HG02759 (cell line): ENCODE measurements at regions not wholly inside any gene's neighbourhood (a gene's known extent, or its start where the extent isn't known, plus 50 kb on each side); places are given as distances from the start of the nearest gene placed in this dataset.

Experiments
- ATAC-seq: cut with Tn5 transposase; IDR thresholded peaks from one replicate; pipeline ENCODE4 v1.9.1; 2021; ENCODE audit warnings: mild to moderate bottlenecking, moderate library complexity; ENCODE audit not compliant: unreplicated experiment

- no peak for ATAC-seq
These were observed 898.7 kb downstream of the BCL11A start for GRCh38 chr2:59654710-59655109.

- no peak for ATAC-seq
These were observed 900.3 kb downstream of the BCL11A start for GRCh38 chr2:59653164-59653563.

- ATAC-seq, result no peak
These were observed 922.7 kb downstream of the BCL11A start for GRCh38 chr2:59630789-59631188.

- ATAC-seq, result no peak
These were observed 925.9 kb downstream of the BCL11A start for GRCh38 chr2:59627599-59627998.

- no peak for ATAC-seq
These were observed 930.7 kb downstream of the BCL11A start for GRCh38 chr2:59622599-59623308.

- no peak for ATAC-seq
These were observed 949.3 kb downstream of the BCL11A start for GRCh38 chr2:59604123-59604522.

GRCh38 chr2:59594671-59595222 lies 958.7 kb downstream of the BCL11A start:
- ATAC-seq, result no peak

GRCh38 chr2:59590798-59591197 lies 962.7 kb downstream of the BCL11A start:
- no peak for ATAC-seq

- no peak for ATAC-seq
These were observed 963.6 kb downstream of the BCL11A start for GRCh38 chr2:59589881-59590280.

- no peak for ATAC-seq
These were observed 965.2 kb downstream of the BCL11A start for GRCh38 chr2:59588286-59588685.

GRCh38 chr2:59586176-59586575 lies 967.3 kb downstream of the BCL11A start:
- ATAC-seq, result no peak

- ATAC-seq, result no peak
These were observed 967.8 kb downstream of the BCL11A start for GRCh38 chr2:59585655-59586054.

GRCh38 chr2:59584958-59585357 lies 968.5 kb downstream of the BCL11A start:
- no peak for ATAC-seq

GRCh38 chr2:59583173-59583765 lies 970.2 kb downstream of the BCL11A start:
- no peak for ATAC-seq

- no peak for ATAC-seq
These were observed 975.1 kb downstream of the BCL11A start for GRCh38 chr2:59578349-59578748.

- ATAC-seq, result no peak
These were observed 978.3 kb downstream of the BCL11A start for GRCh38 chr2:59575191-59575590.

- no peak for ATAC-seq
These were observed 981.2 kb downstream of the BCL11A start for GRCh38 chr2:59572227-59572626.

GRCh38 chr2:59570818-59571217 lies 982.6 kb downstream of the BCL11A start:
- no peak for ATAC-seq

GRCh38 chr2:59569124-59569523 lies 984.3 kb downstream of the BCL11A start:
- ATAC-seq, result no peak

GRCh38 chr2:59568461-59568860 lies 985.0 kb downstream of the BCL11A start:
- no peak for ATAC-seq

- no peak for ATAC-seq
These were observed 986.3 kb downstream of the BCL11A start for GRCh38 chr2:59567151-59567550.

GRCh38 chr2:59566739-59567138 lies 986.7 kb downstream of the BCL11A start:
- no peak for ATAC-seq
